Endothelial cell of umbilical vein (primary cell): ENCODE measurements at regions not wholly inside any gene's neighbourhood (a gene's known extent, or its start where the extent isn't known, plus 50 kb on each side); places are given as distances from the start of the nearest gene placed in this dataset.

Source experiments
- BruUV-seq: library from RNA; stranded (reverse); fragments of 400-500 nt; replicated peaks from 2 replicates; lab custom pipeline; 2021; lab: Mats Ljungman, UMichigan
- CTCF ChIA-PET: fragments of 300-600, 350-600 bp; sonication (Branson Sonifier 250); formaldehyde crosslinking; loops from one replicate; lab custom pipeline; 2021; ENCODE audit warnings: antibody characterized with exemption, inconsistent platforms; lab: Charles Lee
- POLR2A ChIA-PET: fragments of 300-600, 350-600 bp; sonication (Branson Sonifier 250); formaldehyde crosslinking; loops from one replicate; lab custom pipeline; 2021; ENCODE audit warnings: antibody characterized with exemption, inconsistent platforms; lab: Charles Lee
- DNase-seq: peaks from one replicate; pipeline ENCODE4 v3.0.0-alpha.2; 2011; ENCODE audit warnings: low read depth, low spot score
- FAIRE-seq: peaks from 2 replicates; lab custom pipeline; 2011; peaks lifted over from hg19 to GRCh38; lab: Jason Lieb, UNC
- H2AFZ ChIP-seq: 2 replicates; pipeline ENCODE4 v1.6.0; 2012; ENCODE audit warnings: low read depth, low read length, control low read depth, inconsistent platforms
- H3K27ac ChIP-seq: 2 replicates; pipeline ENCODE4 v1.5.1; 2011; ENCODE audit warnings: low read depth, mild to moderate bottlenecking, control low read depth, low read length, moderate library complexity; ENCODE audit not compliant: insufficient read depth
- H3K27me3 ChIP-seq, 2 experiments: 2 replicates each; pipeline versions ENCODE4 v1.6.0 to v1.6.1; 2011; ENCODE audit warnings: low read length in 2 of 2, mixed read lengths in 1 of 2; ENCODE audit not compliant: control insufficient read depth in 2 of 2, insufficient read depth in 2 of 2
- H3K36me3 ChIP-seq, 2 experiments: 2 replicates in 1 of 2; 3 replicates in 1 of 2; pipeline ENCODE4 v1.5.1; 2011; ENCODE audit warnings: low read length in 2 of 2, mild to moderate bottlenecking in 1 of 2, moderate library complexity in 1 of 2; ENCODE audit not compliant: control insufficient read depth in 2 of 2, insufficient read depth in 2 of 2; ENCODE audit errors: extremely low read depth in 1 of 2
- H3K4me1 ChIP-seq: 3 replicates; pipeline ENCODE4 v1.5.1; 2011; ENCODE audit warnings: mild to moderate bottlenecking, low read length; ENCODE audit not compliant: control insufficient read depth, insufficient read depth; ENCODE audit errors: extremely low read depth
- H3K4me2 ChIP-seq: 2 replicates; pipeline ENCODE4 v1.6.1; 2011; ENCODE audit warnings: low read length, control low read depth, mixed read lengths; ENCODE audit not compliant: insufficient read depth
- H3K4me3 ChIP-seq, 3 experiments: fragments of 200-600 bp in 1 of 3; sonication (generic), shearing (Covaris generic) in 1 of 3; replicated peaks in 1 of 3; 2 replicates each; pipeline ENCODE4 v1.5.1; 2011 to 2016; ENCODE audit warnings: control low read depth in 3 of 3, low read length in 3 of 3, mild to moderate bottlenecking in 2 of 3, inconsistent platforms in 1 of 3, low read depth in 1 of 3, moderate library complexity in 1 of 3; ENCODE audit not compliant: insufficient read depth in 1 of 3
- H3K79me2 ChIP-seq: 2 replicates; pipeline ENCODE4 v1.6.0; 2012; ENCODE audit warnings: low read length, inconsistent platforms; ENCODE audit not compliant: control insufficient read depth, insufficient read depth
- H3K9ac ChIP-seq: replicated peaks from 2 replicates; pipeline ENCODE3; 2011; ENCODE audit warnings: low read length, control low read depth; ENCODE audit not compliant: insufficient read depth; ENCODE audit errors: extremely low read depth
- H3K9me1 ChIP-seq: replicated peaks from 3 replicates; pipeline ENCODE4 v1.6.0; 2011; ENCODE audit warnings: mild to moderate bottlenecking, low read length; ENCODE audit not compliant: control insufficient read depth, insufficient read depth; ENCODE audit errors: extremely low read depth
- H3K9me3 ChIP-seq: replicated peaks from 2 replicates; pipeline ENCODE4 v1.5.1; 2012; ENCODE audit warnings: low read length, inconsistent platforms; ENCODE audit not compliant: control insufficient read depth, insufficient read depth
- H4K20me1 ChIP-seq: replicated peaks from 2 replicates; pipeline ENCODE3; 2011; ENCODE audit warnings: mild to moderate bottlenecking, low read length; ENCODE audit not compliant: control insufficient read depth, insufficient read depth; ENCODE audit errors: extremely low read depth
- EZH2 ChIP-seq: IDR thresholded peaks from 2 replicates; pipeline ENCODE4 v1.6.1; 2012; ENCODE audit warnings: borderline replicate concordance, low read depth, mild to moderate bottlenecking, moderate library complexity, low read length, inconsistent platforms; ENCODE audit not compliant: severe bottlenecking
- FOS ChIP-seq: IDR thresholded peaks from 2 replicates; pipeline ENCODE4 v1.6.1; 2011; ENCODE audit warnings: mild to moderate bottlenecking, low read length, moderate library complexity, borderline replicate concordance; ENCODE audit not compliant: insufficient read depth
- GATA2 ChIP-seq: IDR thresholded peaks from 2 replicates; pipeline ENCODE4 v1.7.0; 2011; ENCODE audit warnings: low read depth, mild to moderate bottlenecking, moderate library complexity, mixed read lengths, low read length; ENCODE audit not compliant: insufficient read length, insufficient read depth
- JUN ChIP-seq: IDR thresholded peaks from 2 replicates; pipeline ENCODE4 v1.6.1; 2011; ENCODE audit warnings: borderline replicate concordance, low read depth; ENCODE audit not compliant: insufficient read length, insufficient read depth
- MYC ChIP-seq: IDR thresholded peaks from one replicate; pipeline ENCODE4 v1.6.1; 2011; ENCODE audit warnings: mild to moderate bottlenecking, low read depth, low read length
- POLR2A ChIP-seq: IDR thresholded peaks from 2 replicates; pipeline ENCODE4 v1.6.1; 2012; ENCODE audit warnings: low read depth, mild to moderate bottlenecking, control low read depth, low read length
- POLR2AphosphoS5 ChIP-seq: IDR thresholded peaks from 2 replicates; pipeline ENCODE4 v1.6.1; 2012; ENCODE audit warnings: low read depth, mild to moderate bottlenecking, control low read depth, low read length, moderate library complexity; ENCODE audit not compliant: insufficient read depth
- dilution Hi-C: fragments of 300-500 bp; cut with MboI; formaldehyde crosslinking; loops from one replicate; pipeline ENCODE4 v1.15.0; 2019; ENCODE audit warnings: low sequenced_read_pairs; ENCODE audit not compliant: extremely low pct_ligation_motif_present
- intact Hi-C: fragments of 100-400 bp; cut with micrococcal nuclease; formaldehyde crosslinking; loops from one replicate; pipeline ENCODE4 v1.10.0; 2022
- TF ChIP-seq, protein P1 (sequence below): IDR thresholded peaks from 2 replicates; pipeline ENCODE4 v1.6.1; 2011; ENCODE audit not compliant: insufficient read depth, insufficient read length
- TF ChIP-seq, protein P2 (sequence below), 2 donors: IDR thresholded peaks; 1 replicate in 1 of 2; 2 replicates in 1 of 2; pipeline ENCODE4 v1.5.1; 2011; ENCODE audit warnings: low read length in 2 of 2, mild to moderate bottlenecking in 2 of 2, moderate library complexity in 2 of 2, control low read depth in 1 of 2, inconsistent platforms in 1 of 2, low read depth in 1 of 2; ENCODE audit not compliant: insufficient read depth in 1 of 2; ENCODE audit errors: extremely low read depth in 1 of 2

DNA sequence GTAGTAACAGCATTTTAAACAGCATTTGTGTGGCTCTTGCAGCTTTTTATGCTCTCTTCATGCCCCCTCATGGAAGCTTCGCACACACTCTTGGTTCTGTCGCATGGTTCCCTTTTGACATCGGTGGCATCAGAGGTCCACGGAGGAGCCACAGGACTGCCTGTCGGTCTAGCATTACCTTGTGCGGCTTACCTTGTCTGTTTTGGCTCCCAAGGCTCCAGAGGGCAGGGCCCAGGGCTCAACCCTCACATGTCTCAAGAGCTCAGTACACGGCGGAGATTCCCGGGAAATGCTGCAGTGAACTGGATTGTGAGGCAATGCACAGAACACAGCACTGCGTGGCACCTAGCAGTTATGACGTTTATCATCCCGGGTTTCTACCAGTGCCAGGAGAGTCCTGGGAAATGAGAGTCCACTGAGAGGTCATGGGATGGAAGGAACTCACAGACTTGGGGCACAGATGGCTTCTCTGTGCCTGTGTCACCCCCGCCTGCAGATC lies 1015.8 kb downstream of the TBC1D22A start:
- Histone ChIP-seq H3K9me1 (no peaks in the 10 kb centered on the region), H3K9me3 (peaks cover 4% of the 10 kb centered on the region)
- no TSS peak for BruUV-seq

More for the DNA sequence above, 1015.8 kb downstream of the TBC1D22A start:
- no peaks in the 10 kb centered on the region for H4K20me1 ChIP-seq
- DNase-seq (no peak), FAIRE-seq (no peak)
- intact Hi-C loops, result no loop called here
- no peaks in the 10 kb centered on the region for H3K36me3 ChIP-seq
- H3K4me3 ChIP-seq, result no peak overlapping the region
- H2AFZ ChIP-seq, result no peak overlapping the region
- dilution Hi-C loops, result no loop called here
- ChIA-PET CTCF (no interaction called here), POLR2A (no interaction called here)
- TF ChIP-seq MYC (no peak), POLR2AphosphoS5 (no peak), EZH2 (no peak), FOS (no peak), POLR2A (no peak), GATA2 (no peak), JUN (no peak)
- TF ChIP-seq, protein P1, sequence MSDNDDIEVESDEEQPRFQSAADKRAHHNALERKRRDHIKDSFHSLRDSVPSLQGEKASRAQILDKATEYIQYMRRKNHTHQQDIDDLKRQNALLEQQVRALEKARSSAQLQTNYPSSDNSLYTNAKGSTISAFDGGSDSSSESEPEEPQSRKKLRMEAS, result no peak
- TF ChIP-seq, protein P2, sequence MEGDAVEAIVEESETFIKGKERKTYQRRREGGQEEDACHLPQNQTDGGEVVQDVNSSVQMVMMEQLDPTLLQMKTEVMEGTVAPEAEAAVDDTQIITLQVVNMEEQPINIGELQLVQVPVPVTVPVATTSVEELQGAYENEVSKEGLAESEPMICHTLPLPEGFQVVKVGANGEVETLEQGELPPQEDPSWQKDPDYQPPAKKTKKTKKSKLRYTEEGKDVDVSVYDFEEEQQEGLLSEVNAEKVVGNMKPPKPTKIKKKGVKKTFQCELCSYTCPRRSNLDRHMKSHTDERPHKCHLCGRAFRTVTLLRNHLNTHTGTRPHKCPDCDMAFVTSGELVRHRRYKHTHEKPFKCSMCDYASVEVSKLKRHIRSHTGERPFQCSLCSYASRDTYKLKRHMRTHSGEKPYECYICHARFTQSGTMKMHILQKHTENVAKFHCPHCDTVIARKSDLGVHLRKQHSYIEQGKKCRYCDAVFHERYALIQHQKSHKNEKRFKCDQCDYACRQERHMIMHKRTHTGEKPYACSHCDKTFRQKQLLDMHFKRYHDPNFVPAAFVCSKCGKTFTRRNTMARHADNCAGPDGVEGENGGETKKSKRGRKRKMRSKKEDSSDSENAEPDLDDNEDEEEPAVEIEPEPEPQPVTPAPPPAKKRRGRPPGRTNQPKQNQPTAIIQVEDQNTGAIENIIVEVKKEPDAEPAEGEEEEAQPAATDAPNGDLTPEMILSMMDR (IDR thresholded peaks at IDR 0.05; ENCODE audit: extremely low read depth in 1 of 2, insufficient read depth in 1 of 2, low read depth in 1 of 2, low read length in 2 of 2), result no peak
- no peak overlapping the region for H3K9ac ChIP-seq
- H3K79me2 ChIP-seq, result no peaks in the 10 kb centered on the region
- H3K4me2 ChIP-seq, result no peak overlapping the region
- no peaks in the 10 kb centered on the region for H3K27me3 ChIP-seq
- H3K4me1 ChIP-seq, result no peaks in the 10 kb centered on the region
- H3K27ac ChIP-seq, result no peak overlapping the region
